GM23338 (cell line): ENCODE measurements at regions not wholly inside any gene's neighbourhood (a gene's known extent, or its start where the extent isn't known, plus 50 kb on each side); places are given as distances from the start of the nearest gene placed in this dataset.

Experiments used
- ATAC-seq: fragments of 200-7000 bp; cut with Tn5 transposase; 3 replicates; pipeline ENCODE4 v1.9.1; 2020
- DNase-seq: peaks from one replicate; pipeline ENCODE4 v3.0.0-alpha.2; 2015; ENCODE audit warnings: low spot score
- H2AFZ ChIP-seq: fragments of 200-600 bp; sonication (generic); 2 replicates; pipeline ENCODE4 v1.8.0; 2016; ENCODE audit warnings: antibody characterized with exemption, mild to moderate bottlenecking, moderate library complexity
- H3F3A ChIP-seq: fragments of 200-600 bp; sonication (generic); replicated peaks from 2 replicates; pipeline ENCODE4 v1.8.0; 2017; ENCODE audit warnings: antibody characterized with exemption, mixed run types, low read depth
- H3K27ac ChIP-seq: fragments of 200-600 bp; sonication (generic); 2 replicates; pipeline ENCODE4 v1.6.1; 2016; ENCODE audit warnings: low read depth
- H3K27me3 ChIP-seq: fragments of 200-600 bp; sonication (generic); 2 replicates; pipeline ENCODE4 v1.8.0; 2016; ENCODE audit warnings: mild to moderate bottlenecking, mixed run types, moderate library complexity; ENCODE audit not compliant: insufficient read depth
- H3K36me3 ChIP-seq: fragments of 200-600 bp; sonication (generic); 2 replicates; pipeline ENCODE4 v1.8.0; 2016; ENCODE audit warnings: mild to moderate bottlenecking; ENCODE audit not compliant: insufficient read depth
- H3K4me1 ChIP-seq: fragments of 200-600 bp; sonication (generic); 2 replicates; pipeline ENCODE4 v1.8.0; 2016; ENCODE audit warnings: mild to moderate bottlenecking, moderate library complexity; ENCODE audit not compliant: insufficient read depth
- H3K4me2 ChIP-seq: fragments of 200-600 bp; sonication (generic); 2 replicates; pipeline ENCODE4 v1.7.1; 2017; ENCODE audit warnings: mixed run types
- H3K4me3 ChIP-seq: fragments of 200-600 bp; sonication (generic); 2 replicates; pipeline ENCODE4 v1.6.1; 2016; ENCODE audit warnings: mixed run types
- H3K79me2 ChIP-seq: fragments of 200-600 bp; sonication (generic); replicated peaks from 2 replicates; pipeline ENCODE4 v1.8.0; 2017; ENCODE audit warnings: mild to moderate bottlenecking; ENCODE audit not compliant: insufficient read depth
- H3K9me2 ChIP-seq: fragments of 200-600 bp; sonication (generic); 2 replicates; pipeline ENCODE4 v1.8.0; 2017; ENCODE audit not compliant: insufficient read depth
- H4K20me1 ChIP-seq: fragments of 200-600 bp; sonication (generic); replicated peaks from 2 replicates; pipeline ENCODE4 v1.8.0; 2017; ENCODE audit warnings: mild to moderate bottlenecking; ENCODE audit not compliant: insufficient read depth
- H3K27ac Mint-ChIP-seq: 2 replicates; pipeline ENCODE4 v1.8.0; 2020; ENCODE audit warnings: inconsistent platforms, mild to moderate bottlenecking, moderate library complexity, mixed read lengths
- H3K27me3 Mint-ChIP-seq: 3 replicates; pipeline ENCODE4 v1.8.0; 2022; ENCODE audit warnings: low read depth, mild to moderate bottlenecking, moderate library complexity, mixed read lengths, inconsistent platforms; ENCODE audit not compliant: insufficient read depth, poor library complexity
- H3K36me3 Mint-ChIP-seq: 3 replicates; pipeline ENCODE4 v1.8.0; 2021; ENCODE audit warnings: low read depth, mild to moderate bottlenecking, inconsistent platforms, moderate library complexity, mixed read lengths
- H3K4me1 Mint-ChIP-seq: 3 replicates; pipeline ENCODE4 v1.8.0; 2020; ENCODE audit warnings: mild to moderate bottlenecking, inconsistent platforms, mixed read lengths
- H3K4me3 Mint-ChIP-seq: 3 replicates; pipeline ENCODE4 v1.8.0; 2021; ENCODE audit warnings: moderate library complexity, mild to moderate bottlenecking, inconsistent platforms, mixed read lengths
- H3K9me3 Mint-ChIP-seq: 3 replicates; pipeline ENCODE4 v1.8.0; 2020; ENCODE audit warnings: moderate library complexity, mild to moderate bottlenecking, inconsistent platforms, mixed read lengths
- CREB1 ChIP-seq: fragments of 250-450 bp; sonication (Bioruptor Pico); IDR thresholded peaks from 2 replicates; pipeline ENCODE4 v1.5.0; 2020; ENCODE audit warnings: low read depth, mild to moderate bottlenecking, moderate library complexity
- EZH2 ChIP-seq: fragments of 200-600 bp; sonication (generic); IDR thresholded peaks from one replicate; pipeline ENCODE4 v1.8.0; 2017; ENCODE audit warnings: antibody characterized with exemption, mild to moderate bottlenecking, low read depth; ENCODE audit not compliant: unreplicated experiment
- EZH2phosphoT487 ChIP-seq: fragments of 200-600 bp; sonication (generic); IDR thresholded peaks from one replicate; pipeline ENCODE4 v1.8.1; 2018; ENCODE audit warnings: antibody characterized with exemption; ENCODE audit not compliant: unreplicated experiment
- JUNB ChIP-seq: IDR thresholded peaks from one replicate; pipeline ENCODE4 v1.6.1; 2016; ENCODE audit warnings: antibody characterized with exemption; ENCODE audit not compliant: unreplicated experiment
- NANOG ChIP-seq: IDR thresholded peaks from 2 replicates; pipeline ENCODE4 v1.6.1; 2016; ENCODE audit warnings: antibody characterized with exemption, borderline replicate concordance
- POLR2AphosphoS5 ChIP-seq: IDR thresholded peaks from 2 replicates; pipeline ENCODE4 v1.6.1; 2016; ENCODE audit warnings: antibody characterized with exemption, low read depth
- STAT1 ChIP-seq: IDR thresholded peaks from one replicate; pipeline ENCODE4 v1.6.1; 2016; ENCODE audit warnings: antibody characterized with exemption; ENCODE audit not compliant: unreplicated experiment
- ZNF114 ChIP-seq: fragments of 250-450 bp; sonication (Bioruptor Pico); IDR thresholded peaks from 2 replicates; pipeline ENCODE4 v1.5.0; 2020; ENCODE audit warnings: mild to moderate bottlenecking, moderate library complexity
- ZNF331 ChIP-seq: fragments of 250-450 bp; sonication (Bioruptor Pico); IDR thresholded peaks from 2 replicates; pipeline ENCODE4 v1.5.0; 2020; ENCODE audit warnings: low read depth, mild to moderate bottlenecking, moderate library complexity
- TF ChIP-seq, protein P1 (sequence below), 2 experiments: fragments of 200-600 bp in 1 of 2; sonication (generic) in 1 of 2; conservative IDR thresholded peaks; 2 replicates each; pipeline versions ENCODE4 v1.5.1 to v1.6.1; 2016 to 2017; ENCODE audit warnings: antibody characterized with exemption in 2 of 2, low read depth in 2 of 2, mild to moderate bottlenecking in 2 of 2, moderate library complexity in 1 of 2
- TF ChIP-seq, protein P2 (sequence below): IDR thresholded peaks from one replicate; pipeline ENCODE4 v1.6.1; 2018; ENCODE audit warnings: antibody characterized with exemption; ENCODE audit not compliant: unreplicated experiment
- TF ChIP-seq, protein P3 (sequence below): fragments of 250-450 bp; sonication (Bioruptor Pico); IDR thresholded peaks from 2 replicates; pipeline ENCODE4 v1.5.0; 2020; ENCODE audit warnings: mild to moderate bottlenecking, moderate library complexity
- TF ChIP-seq, protein P4 (sequence below): IDR thresholded peaks from 2 replicates; pipeline ENCODE4 v1.6.1; 2016; ENCODE audit warnings: antibody characterized with exemption

DNA sequence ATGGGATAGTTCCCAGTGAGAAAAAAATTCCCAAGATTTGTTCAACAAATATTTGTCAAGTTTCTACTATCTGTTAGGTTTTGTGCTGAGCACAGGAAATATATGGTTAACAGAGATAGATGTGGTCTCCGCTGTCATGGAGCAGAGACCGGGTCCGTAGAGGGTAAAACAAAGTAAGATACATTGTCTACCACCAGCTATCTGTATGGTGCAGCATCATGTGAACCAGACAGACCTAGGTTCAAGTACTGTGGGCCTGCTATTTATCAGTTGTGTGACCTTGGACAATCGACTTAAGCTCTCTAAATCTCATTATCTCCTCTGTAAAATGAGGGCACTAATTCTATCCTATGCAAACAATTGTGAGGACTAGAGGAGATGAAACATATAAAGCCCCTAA is 109.8 kb downstream of the DUSP10 start:
- no peak for ATAC-seq
- TF ChIP-seq, protein P1, sequence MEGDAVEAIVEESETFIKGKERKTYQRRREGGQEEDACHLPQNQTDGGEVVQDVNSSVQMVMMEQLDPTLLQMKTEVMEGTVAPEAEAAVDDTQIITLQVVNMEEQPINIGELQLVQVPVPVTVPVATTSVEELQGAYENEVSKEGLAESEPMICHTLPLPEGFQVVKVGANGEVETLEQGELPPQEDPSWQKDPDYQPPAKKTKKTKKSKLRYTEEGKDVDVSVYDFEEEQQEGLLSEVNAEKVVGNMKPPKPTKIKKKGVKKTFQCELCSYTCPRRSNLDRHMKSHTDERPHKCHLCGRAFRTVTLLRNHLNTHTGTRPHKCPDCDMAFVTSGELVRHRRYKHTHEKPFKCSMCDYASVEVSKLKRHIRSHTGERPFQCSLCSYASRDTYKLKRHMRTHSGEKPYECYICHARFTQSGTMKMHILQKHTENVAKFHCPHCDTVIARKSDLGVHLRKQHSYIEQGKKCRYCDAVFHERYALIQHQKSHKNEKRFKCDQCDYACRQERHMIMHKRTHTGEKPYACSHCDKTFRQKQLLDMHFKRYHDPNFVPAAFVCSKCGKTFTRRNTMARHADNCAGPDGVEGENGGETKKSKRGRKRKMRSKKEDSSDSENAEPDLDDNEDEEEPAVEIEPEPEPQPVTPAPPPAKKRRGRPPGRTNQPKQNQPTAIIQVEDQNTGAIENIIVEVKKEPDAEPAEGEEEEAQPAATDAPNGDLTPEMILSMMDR (conservative IDR thresholded peaks at IDR 0.05; ENCODE audit: low read depth in 2 of 2), result no peak
- TF ChIP-seq POLR2AphosphoS5, result no peak
- TF ChIP-seq ZNF114 (CRISPR knock-in tag), result no peak
- no peak for TF ChIP-seq EZH2phosphoT487
- no peak for TF ChIP-seq STAT1
- no peak for TF ChIP-seq CREB1 (CRISPR knock-in tag)
- TF ChIP-seq, protein P2, sequence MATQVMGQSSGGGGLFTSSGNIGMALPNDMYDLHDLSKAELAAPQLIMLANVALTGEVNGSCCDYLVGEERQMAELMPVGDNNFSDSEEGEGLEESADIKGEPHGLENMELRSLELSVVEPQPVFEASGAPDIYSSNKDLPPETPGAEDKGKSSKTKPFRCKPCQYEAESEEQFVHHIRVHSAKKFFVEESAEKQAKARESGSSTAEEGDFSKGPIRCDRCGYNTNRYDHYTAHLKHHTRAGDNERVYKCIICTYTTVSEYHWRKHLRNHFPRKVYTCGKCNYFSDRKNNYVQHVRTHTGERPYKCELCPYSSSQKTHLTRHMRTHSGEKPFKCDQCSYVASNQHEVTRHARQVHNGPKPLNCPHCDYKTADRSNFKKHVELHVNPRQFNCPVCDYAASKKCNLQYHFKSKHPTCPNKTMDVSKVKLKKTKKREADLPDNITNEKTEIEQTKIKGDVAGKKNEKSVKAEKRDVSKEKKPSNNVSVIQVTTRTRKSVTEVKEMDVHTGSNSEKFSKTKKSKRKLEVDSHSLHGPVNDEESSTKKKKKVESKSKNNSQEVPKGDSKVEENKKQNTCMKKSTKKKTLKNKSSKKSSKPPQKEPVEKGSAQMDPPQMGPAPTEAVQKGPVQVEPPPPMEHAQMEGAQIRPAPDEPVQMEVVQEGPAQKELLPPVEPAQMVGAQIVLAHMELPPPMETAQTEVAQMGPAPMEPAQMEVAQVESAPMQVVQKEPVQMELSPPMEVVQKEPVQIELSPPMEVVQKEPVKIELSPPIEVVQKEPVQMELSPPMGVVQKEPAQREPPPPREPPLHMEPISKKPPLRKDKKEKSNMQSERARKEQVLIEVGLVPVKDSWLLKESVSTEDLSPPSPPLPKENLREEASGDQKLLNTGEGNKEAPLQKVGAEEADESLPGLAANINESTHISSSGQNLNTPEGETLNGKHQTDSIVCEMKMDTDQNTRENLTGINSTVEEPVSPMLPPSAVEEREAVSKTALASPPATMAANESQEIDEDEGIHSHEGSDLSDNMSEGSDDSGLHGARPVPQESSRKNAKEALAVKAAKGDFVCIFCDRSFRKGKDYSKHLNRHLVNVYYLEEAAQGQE, result no peak
- TF ChIP-seq JUNB, result no peak
- TF ChIP-seq, protein P3, sequence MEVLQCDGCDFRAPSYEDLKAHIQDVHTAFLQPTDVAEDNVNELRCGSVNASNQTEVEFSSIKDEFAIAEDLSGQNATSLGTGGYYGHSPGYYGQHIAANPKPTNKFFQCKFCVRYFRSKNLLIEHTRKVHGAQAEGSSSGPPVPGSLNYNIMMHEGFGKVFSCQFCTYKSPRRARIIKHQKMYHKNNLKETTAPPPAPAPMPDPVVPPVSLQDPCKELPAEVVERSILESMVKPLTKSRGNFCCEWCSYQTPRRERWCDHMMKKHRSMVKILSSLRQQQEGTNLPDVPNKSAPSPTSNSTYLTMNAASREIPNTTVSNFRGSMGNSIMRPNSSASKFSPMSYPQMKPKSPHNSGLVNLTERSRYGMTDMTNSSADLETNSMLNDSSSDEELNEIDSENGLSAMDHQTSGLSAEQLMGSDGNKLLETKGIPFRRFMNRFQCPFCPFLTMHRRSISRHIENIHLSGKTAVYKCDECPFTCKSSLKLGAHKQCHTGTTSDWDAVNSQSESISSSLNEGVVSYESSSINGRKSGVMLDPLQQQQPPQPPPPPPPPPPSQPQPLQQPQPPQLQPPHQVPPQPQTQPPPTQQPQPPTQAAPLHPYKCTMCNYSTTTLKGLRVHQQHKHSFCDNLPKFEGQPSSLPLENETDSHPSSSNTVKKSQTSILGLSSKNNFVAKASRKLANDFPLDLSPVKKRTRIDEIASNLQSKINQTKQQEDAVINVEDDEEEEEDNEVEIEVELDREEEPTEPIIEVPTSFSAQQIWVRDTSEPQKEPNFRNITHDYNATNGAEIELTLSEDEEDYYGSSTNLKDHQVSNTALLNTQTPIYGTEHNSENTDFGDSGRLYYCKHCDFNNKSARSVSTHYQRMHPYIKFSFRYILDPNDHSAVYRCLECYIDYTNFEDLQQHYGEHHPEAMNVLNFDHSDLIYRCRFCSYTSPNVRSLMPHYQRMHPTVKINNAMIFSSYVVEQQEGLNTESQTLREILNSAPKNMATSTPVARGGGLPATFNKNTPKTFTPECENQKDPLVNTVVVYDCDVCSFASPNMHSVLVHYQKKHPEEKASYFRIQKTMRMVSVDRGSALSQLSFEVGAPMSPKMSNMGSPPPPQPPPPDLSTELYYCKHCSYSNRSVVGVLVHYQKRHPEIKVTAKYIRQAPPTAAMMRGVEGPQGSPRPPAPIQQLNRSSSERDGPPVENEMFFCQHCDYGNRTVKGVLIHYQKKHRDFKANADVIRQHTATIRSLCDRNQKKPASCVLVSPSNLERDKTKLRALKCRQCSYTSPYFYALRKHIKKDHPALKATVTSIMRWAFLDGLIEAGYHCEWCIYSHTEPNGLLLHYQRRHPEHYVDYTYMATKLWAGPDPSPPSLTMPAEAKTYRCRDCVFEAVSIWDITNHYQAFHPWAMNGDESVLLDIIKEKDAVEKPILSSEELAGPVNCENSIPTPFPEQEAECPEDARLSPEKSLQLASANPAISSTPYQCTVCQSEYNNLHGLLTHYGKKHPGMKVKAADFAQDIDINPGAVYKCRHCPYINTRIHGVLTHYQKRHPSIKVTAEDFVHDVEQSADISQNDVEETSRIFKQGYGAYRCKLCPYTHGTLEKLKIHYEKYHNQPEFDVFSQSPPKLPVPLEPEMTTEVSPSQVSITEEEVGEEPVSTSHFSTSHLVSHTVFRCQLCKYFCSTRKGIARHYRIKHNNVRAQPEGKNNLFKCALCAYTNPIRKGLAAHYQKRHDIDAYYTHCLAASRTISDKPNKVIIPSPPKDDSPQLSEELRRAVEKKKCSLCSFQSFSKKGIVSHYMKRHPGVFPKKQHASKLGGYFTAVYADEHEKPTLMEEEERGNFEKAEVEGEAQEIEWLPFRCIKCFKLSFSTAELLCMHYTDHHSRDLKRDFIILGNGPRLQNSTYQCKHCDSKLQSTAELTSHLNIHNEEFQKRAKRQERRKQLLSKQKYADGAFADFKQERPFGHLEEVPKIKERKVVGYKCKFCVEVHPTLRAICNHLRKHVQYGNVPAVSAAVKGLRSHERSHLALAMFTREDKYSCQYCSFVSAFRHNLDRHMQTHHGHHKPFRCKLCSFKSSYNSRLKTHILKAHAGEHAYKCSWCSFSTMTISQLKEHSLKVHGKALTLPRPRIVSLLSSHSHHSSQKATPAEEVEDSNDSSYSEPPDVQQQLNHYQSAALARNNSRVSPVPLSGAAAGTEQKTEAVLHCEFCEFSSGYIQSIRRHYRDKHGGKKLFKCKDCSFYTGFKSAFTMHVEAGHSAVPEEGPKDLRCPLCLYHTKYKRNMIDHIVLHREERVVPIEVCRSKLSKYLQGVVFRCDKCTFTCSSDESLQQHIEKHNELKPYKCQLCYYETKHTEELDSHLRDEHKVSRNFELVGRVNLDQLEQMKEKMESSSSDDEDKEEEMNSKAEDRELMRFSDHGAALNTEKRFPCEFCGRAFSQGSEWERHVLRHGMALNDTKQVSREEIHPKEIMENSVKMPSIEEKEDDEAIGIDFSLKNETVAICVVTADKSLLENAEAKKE (CRISPR knock-in tag), result no peak
- TF ChIP-seq NANOG, result no peak
- TF ChIP-seq, protein P4, sequence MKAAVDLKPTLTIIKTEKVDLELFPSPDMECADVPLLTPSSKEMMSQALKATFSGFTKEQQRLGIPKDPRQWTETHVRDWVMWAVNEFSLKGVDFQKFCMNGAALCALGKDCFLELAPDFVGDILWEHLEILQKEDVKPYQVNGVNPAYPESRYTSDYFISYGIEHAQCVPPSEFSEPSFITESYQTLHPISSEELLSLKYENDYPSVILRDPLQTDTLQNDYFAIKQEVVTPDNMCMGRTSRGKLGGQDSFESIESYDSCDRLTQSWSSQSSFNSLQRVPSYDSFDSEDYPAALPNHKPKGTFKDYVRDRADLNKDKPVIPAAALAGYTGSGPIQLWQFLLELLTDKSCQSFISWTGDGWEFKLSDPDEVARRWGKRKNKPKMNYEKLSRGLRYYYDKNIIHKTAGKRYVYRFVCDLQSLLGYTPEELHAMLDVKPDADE, result no peak
- no peak for TF ChIP-seq ZNF331 (CRISPR knock-in tag)
- TF ChIP-seq EZH2, result no peak
- Histone ChIP-seq H3K4me2 (no peak overlapping the region), H3F3A (no peaks in the 10 kb centered on the region), H3K27me3 (no peaks in the 10 kb centered on the region), H3K27ac (no peak overlapping the region), H2AFZ (no peak overlapping the region), H3K4me1 (peaks cover 9% of the 10 kb centered on the region; the same call in 1 of the 2 replicates), H3K4me3 (no peak overlapping the region), H3K79me2 (no peaks in the 10 kb centered on the region), H3K36me3 (no peaks in the 10 kb centered on the region), H3K9me2 (no peaks in the 10 kb centered on the region; the same call in 1 of the 2 replicates), H4K20me1 (no peaks in the 10 kb centered on the region)
- H3K27me3 Mint-ChIP-seq, result peaks cover 2% of the 10 kb centered on the region
- no peak for DNase-seq
- no peak overlapping the region for H3K4me3 Mint-ChIP-seq
- no peak overlapping the region for H3K27ac Mint-ChIP-seq
- no peaks in the 10 kb centered on the region; the same call in 2 of the 3 replicates for H3K4me1 Mint-ChIP-seq
- no peaks in the 10 kb centered on the region for H3K36me3 Mint-ChIP-seq
- no peaks in the 10 kb centered on the region; the same call in 2 of the 3 replicates for H3K9me3 Mint-ChIP-seq
